ENCODE measurements at regions not wholly inside any gene's neighbourhood (a gene's known extent, or its start where the extent isn't known, plus 50 kb on each side); places are given as distances from the start of the nearest gene placed in this dataset.

GRCh38 chr12:118606690-118607089 is 230.3 kb downstream of the SUDS3 start:
- no peak for TF ChIP-seq EZH2 (IDR thresholded peaks at IDR 0.05; ENCODE audit: low read length, missing control alignments)
- TF ChIP-seq CTCF (conservative IDR thresholded peaks at IDR 0.05 in 1 of 2, IDR thresholded peaks at IDR 0.05 in 1 of 2; ENCODE audit: low read depth in 1 of 2, low read length in 2 of 2): no peak
